Heart left ventricle (tissue), 13 donors: ENCODE measurements at regions not wholly inside any gene's neighbourhood (a gene's known extent, or its start where the extent isn't known, plus 50 kb on each side); places are given as distances from the start of the nearest gene placed in this dataset.

Experiments used
- POLR2A ChIP-seq, 2 donors: fragments of 450-650 bp; IDR thresholded peaks; one replicate each; pipeline ENCODE4 v1.6.1; 2017; ENCODE audit warnings: antibody characterized with exemption in 2 of 2, mild to moderate bottlenecking in 2 of 2, moderate library complexity in 2 of 2
- TF ChIP-seq, protein P1 (sequence below), 12 donors: fragments of 200-600 bp; sonication (generic) in 4 of 12; IDR thresholded peaks; one replicate each; pipeline versions ENCODE4 v1.5.0 to v1.8.0; 2018 to 2022; ENCODE audit warnings: antibody characterized with exemption in 12 of 12, mild to moderate bottlenecking in 5 of 12
- donor health status: ischemic (EF 13 %, LVEDD 7.1; RV severe dilation, severe dysfunction).
- donor health status: DM: no; HTN: yes; CAD: no.
- donor health status: DM: no; HTN: no; CAD: no.
- donor health status: ischemic (EF 25% LVEDD 6.9; RV normal size, moderate dysfunction).
- donor health status: ischemic (EF 25% LVEDD 5.7; RV mildly dilated, moderate dysfunction).
- donor health status: ischemic (EF 35%, LVEDD 5.7; RV mildly dilated, moderate dysfunction).
- donor health status: nonischemic (EF 11% LVEDD 7.7; RV severe dilation, severe dysfunction).
- donor health status: DM: yes; HTN: yes; CAD: no.
- donor health status: PGD.
- donor health status: ischemic (EF 29% LVEDD 5.4; RV normal size, mild dysfunction).
- donor health status: nonischemic (EF 23%, LVEDD 6.1; RV moderate dilation, normal function).

DNA sequence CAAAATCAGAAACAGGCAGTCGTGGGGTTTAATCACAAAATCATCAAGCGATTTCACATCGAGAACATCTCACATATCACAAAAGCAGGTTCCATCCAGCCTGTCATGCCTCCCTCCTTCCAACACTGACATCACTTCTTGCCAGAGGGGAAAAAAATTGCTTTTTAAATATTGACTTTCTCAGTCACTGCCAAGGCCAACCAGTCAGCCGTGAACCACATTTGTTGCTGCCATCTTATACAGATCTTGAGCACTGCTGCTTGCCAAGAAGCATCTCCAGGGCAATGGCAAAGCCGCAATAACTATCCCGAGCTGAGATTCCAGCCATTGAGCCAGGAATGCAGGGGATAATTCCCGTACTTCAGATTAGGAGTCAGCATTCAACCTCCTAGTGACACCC lies 174.6 kb downstream of the ANXA2 start:
- TF ChIP-seq, protein P1, sequence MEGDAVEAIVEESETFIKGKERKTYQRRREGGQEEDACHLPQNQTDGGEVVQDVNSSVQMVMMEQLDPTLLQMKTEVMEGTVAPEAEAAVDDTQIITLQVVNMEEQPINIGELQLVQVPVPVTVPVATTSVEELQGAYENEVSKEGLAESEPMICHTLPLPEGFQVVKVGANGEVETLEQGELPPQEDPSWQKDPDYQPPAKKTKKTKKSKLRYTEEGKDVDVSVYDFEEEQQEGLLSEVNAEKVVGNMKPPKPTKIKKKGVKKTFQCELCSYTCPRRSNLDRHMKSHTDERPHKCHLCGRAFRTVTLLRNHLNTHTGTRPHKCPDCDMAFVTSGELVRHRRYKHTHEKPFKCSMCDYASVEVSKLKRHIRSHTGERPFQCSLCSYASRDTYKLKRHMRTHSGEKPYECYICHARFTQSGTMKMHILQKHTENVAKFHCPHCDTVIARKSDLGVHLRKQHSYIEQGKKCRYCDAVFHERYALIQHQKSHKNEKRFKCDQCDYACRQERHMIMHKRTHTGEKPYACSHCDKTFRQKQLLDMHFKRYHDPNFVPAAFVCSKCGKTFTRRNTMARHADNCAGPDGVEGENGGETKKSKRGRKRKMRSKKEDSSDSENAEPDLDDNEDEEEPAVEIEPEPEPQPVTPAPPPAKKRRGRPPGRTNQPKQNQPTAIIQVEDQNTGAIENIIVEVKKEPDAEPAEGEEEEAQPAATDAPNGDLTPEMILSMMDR (IDR thresholded peaks at IDR 0.05): no peak
- no peak for TF ChIP-seq POLR2A (IDR thresholded peaks at IDR 0.05)
